Type B pancreatic cell (in vitro differentiated cells): ENCODE measurements at regions not wholly inside any gene's neighbourhood (a gene's known extent, or its start where the extent isn't known, plus 50 kb on each side); places are given as distances from the start of the nearest gene placed in this dataset.

Source experiments
- DNase-seq: peaks from one replicate; pipeline ENCODE4 v3.0.0; 2021; ENCODE audit warnings: mixed read lengths; ENCODE audit not compliant: unreplicated experiment; ENCODE audit errors: extremely low spot score
- H3K27ac Mint-ChIP-seq: 2 replicates; pipeline ENCODE4 v1.8.0; 2021; ENCODE audit warnings: mild to moderate bottlenecking, mixed read lengths
- H3K27me3 Mint-ChIP-seq: 2 replicates; pipeline ENCODE4 v1.8.0; 2021; ENCODE audit warnings: mixed read lengths
- H3K36me3 Mint-ChIP-seq: 2 replicates; pipeline ENCODE4 v1.8.0; 2021; ENCODE audit warnings: mixed read lengths
- H3K4me1 Mint-ChIP-seq: one replicate; pipeline ENCODE4 v1.8.0; 2021; ENCODE audit warnings: mixed read lengths; ENCODE audit not compliant: unreplicated experiment
- H3K4me3 Mint-ChIP-seq: 2 replicates; pipeline ENCODE4 v1.8.0; 2021; ENCODE audit warnings: mild to moderate bottlenecking, mixed read lengths
- H3K9me3 Mint-ChIP-seq: 2 replicates; pipeline ENCODE4 v1.8.0; 2021; ENCODE audit warnings: mixed read lengths
- TF ChIP-seq, protein P1 (sequence below): fragments of 200-600 bp; sonication (generic); conservative IDR thresholded peaks from 2 replicates; pipeline ENCODE4 v1.5.0; 2021; ENCODE audit warnings: antibody characterized with exemption, mild to moderate bottlenecking

DNA sequence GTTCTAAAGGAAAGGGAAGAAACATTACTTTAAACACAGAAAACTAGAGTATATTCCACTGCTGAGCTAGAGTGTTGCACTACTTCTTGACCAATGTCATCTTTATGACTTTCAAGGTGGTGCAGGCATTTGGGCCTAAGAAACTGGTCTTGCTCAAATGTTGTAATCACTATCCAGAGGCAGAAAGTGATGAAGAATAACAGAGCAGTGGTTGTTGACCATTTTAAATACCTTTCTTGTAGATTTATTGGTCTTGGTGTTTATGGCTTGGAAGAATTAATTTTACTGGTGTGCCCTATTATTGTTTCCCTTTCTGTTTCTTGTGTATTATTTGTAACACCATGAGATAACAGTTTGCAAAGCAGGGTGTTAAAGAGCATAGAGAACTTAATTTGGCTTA is 56.9 kb upstream of the SCN7A start:
- TF ChIP-seq, protein P1, sequence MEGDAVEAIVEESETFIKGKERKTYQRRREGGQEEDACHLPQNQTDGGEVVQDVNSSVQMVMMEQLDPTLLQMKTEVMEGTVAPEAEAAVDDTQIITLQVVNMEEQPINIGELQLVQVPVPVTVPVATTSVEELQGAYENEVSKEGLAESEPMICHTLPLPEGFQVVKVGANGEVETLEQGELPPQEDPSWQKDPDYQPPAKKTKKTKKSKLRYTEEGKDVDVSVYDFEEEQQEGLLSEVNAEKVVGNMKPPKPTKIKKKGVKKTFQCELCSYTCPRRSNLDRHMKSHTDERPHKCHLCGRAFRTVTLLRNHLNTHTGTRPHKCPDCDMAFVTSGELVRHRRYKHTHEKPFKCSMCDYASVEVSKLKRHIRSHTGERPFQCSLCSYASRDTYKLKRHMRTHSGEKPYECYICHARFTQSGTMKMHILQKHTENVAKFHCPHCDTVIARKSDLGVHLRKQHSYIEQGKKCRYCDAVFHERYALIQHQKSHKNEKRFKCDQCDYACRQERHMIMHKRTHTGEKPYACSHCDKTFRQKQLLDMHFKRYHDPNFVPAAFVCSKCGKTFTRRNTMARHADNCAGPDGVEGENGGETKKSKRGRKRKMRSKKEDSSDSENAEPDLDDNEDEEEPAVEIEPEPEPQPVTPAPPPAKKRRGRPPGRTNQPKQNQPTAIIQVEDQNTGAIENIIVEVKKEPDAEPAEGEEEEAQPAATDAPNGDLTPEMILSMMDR = no peak
- no peak overlapping the region for H3K27ac Mint-ChIP-seq
- no peak overlapping the region for H3K4me3 Mint-ChIP-seq
- no peaks in the 10 kb centered on the region for H3K36me3 Mint-ChIP-seq
- DNase-seq = no peak
- no peaks in the 10 kb centered on the region for H3K27me3 Mint-ChIP-seq
- no peaks in the 10 kb centered on the region for H3K4me1 Mint-ChIP-seq
- no peaks in the 10 kb centered on the region for H3K9me3 Mint-ChIP-seq

DNA sequence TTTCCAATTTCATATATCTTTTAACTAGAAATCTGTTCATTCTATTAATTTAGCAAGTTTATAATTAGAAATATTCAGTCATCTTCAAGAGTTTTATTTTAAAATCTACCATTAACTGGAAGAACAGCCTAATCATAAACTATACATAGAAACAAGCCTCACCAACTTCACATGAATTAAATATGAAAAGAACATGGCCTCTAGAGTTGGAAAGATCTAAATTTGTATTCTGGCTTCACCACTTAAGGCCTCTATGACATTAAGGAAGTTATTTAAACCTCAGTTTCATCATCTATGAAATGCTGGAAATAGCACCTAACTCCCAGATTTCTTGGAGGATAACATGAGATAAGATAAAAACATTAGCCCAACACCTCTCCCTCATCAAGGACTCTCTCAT is 51.4 kb upstream of the SCN7A start:
- H3K4me3 Mint-ChIP-seq = no peak overlapping the region
- no peak for DNase-seq
- no peaks in the 10 kb centered on the region for H3K4me1 Mint-ChIP-seq
- no peaks in the 10 kb centered on the region for H3K27me3 Mint-ChIP-seq
- TF ChIP-seq, protein P1 = no peak
- no peak overlapping the region for H3K27ac Mint-ChIP-seq
- H3K36me3 Mint-ChIP-seq = no peaks in the 10 kb centered on the region
- no peaks in the 10 kb centered on the region for H3K9me3 Mint-ChIP-seq
